K562 (cell line): ENCODE measurements at regions not wholly inside any gene's neighbourhood (a gene's known extent, or its start where the extent isn't known, plus 50 kb on each side); places are given as distances from the start of the nearest gene placed in this dataset.

Experiments
- ATAC-seq: fragments of 200-7000 bp; cut with Tn5 transposase; 3 replicates; pipeline ENCODE4 v1.9.1; 2020; ENCODE audit warnings: moderate library complexity
- BruUV-seq: library from RNA; stranded (reverse); fragments of 400-500 nt; replicated peaks from 2 replicates; lab custom pipeline; 2021; lab: Mats Ljungman, UMichigan
- CTCF ChIA-PET: fragments of 300-600 bp; formaldehyde crosslinking; extraction: SDS; loops from one replicate; lab custom pipeline; 2021; ENCODE audit warnings: low intra/inter-chr PET ratio; lab: Yijun Ruan, JAX
- POLR2A ChIA-PET: fragments of 300-600, 350-650 bp; sonication (Branson Sonifier 250); formaldehyde crosslinking; extraction: SDS; loops from one replicate; lab custom pipeline; 2021; ENCODE audit warnings: antibody characterized with exemption, inconsistent platforms; lab: Yijun Ruan, JAX
- DNase-seq, 4 experiments: peaks; one replicate each; pipeline versions ENCODE4 v3.0.0 to v3.0.0-alpha.2; 2011 to 2018; ENCODE audit warnings: low spot score in 3 of 4, mixed read lengths in 3 of 4; ENCODE audit errors: extremely low read depth in 1 of 4
- FAIRE-seq: peaks from 2 replicates; lab custom pipeline; 2011; peaks lifted over from hg19 to GRCh38; lab: Jason Lieb, UNC
- H2AFZ ChIP-seq: 2 replicates; pipeline ENCODE4 v1.6.0; 2011; ENCODE audit warnings: low read depth, low read length, control low read depth, inconsistent platforms
- H3K27ac ChIP-seq: fragments of 200-600 bp; 3 replicates; pipeline ENCODE4 v1.8.0; 2011; ENCODE audit warnings: low read depth, mild to moderate bottlenecking, control low read depth, inconsistent platforms, low read length, moderate library complexity, mixed read lengths; ENCODE audit errors: extremely low read depth
- H3K27me3 ChIP-seq, 2 experiments: fragments of 300-600 bp in 1 of 2; 2 replicates in 1 of 2; 3 replicates in 1 of 2; pipeline versions ENCODE4 v1.6.0 to v1.8.0; 2011; ENCODE audit warnings: inconsistent platforms in 2 of 2, low read length in 2 of 2, mild to moderate bottlenecking in 1 of 2, mixed read lengths in 1 of 2, moderate library complexity in 1 of 2; ENCODE audit not compliant: control insufficient read depth in 2 of 2, insufficient read depth in 2 of 2
- H3K36me3 ChIP-seq: fragments of 300-600 bp; 3 replicates; pipeline ENCODE4 v1.8.0; 2011; ENCODE audit warnings: mild to moderate bottlenecking, low read length, inconsistent platforms; ENCODE audit not compliant: control insufficient read depth, insufficient read depth
- H3K4me1 ChIP-seq, 2 experiments: fragments of 200-600 bp in 1 of 2; replicated peaks in 1 of 2; 2 replicates in 1 of 2; 3 replicates in 1 of 2; pipeline versions ENCODE4 v1.5.1 to v1.8.0; 2011; ENCODE audit warnings: inconsistent platforms in 2 of 2, low read length in 2 of 2, mild to moderate bottlenecking in 1 of 2, mixed read lengths in 1 of 2, moderate library complexity in 1 of 2; ENCODE audit not compliant: control insufficient read depth in 2 of 2, insufficient read depth in 2 of 2
- H3K4me2 ChIP-seq: 2 replicates; pipeline ENCODE4 v1.6.1; 2011; ENCODE audit warnings: low read length, control low read depth, inconsistent platforms, mixed read lengths; ENCODE audit not compliant: insufficient read depth
- H3K4me3 ChIP-seq: fragments of 200-600 bp; sonication (generic), shearing (Covaris generic); 2 replicates; pipeline ENCODE4 v1.5.1; 2016; ENCODE audit warnings: control low read depth, inconsistent platforms
- H3K79me2 ChIP-seq: fragments of 200-600 bp; 3 replicates; pipeline ENCODE4 v1.8.0; 2011; ENCODE audit warnings: low read length, inconsistent platforms; ENCODE audit not compliant: control insufficient read depth, insufficient read depth
- H3K9ac ChIP-seq, 2 experiments: 2 replicates each; pipeline versions ENCODE4 v1.6.0 to v1.6.1; 2011; ENCODE audit warnings: low read depth in 2 of 2, low read length in 2 of 2, control low read depth in 1 of 2, inconsistent platforms in 1 of 2, mild to moderate bottlenecking in 1 of 2, mixed read lengths in 1 of 2; ENCODE audit not compliant: insufficient read depth in 1 of 2
- H3K9me1 ChIP-seq: one replicate; pipeline ENCODE4 v1.6.0; 2011; ENCODE audit warnings: inconsistent platforms, mild to moderate bottlenecking, low read length, moderate library complexity; ENCODE audit not compliant: control insufficient read depth, insufficient read depth
- H3K9me3 ChIP-seq: replicated peaks from 2 replicates; pipeline ENCODE4 v1.5.1; 2011; ENCODE audit warnings: low read depth, low read length, inconsistent platforms; ENCODE audit not compliant: control insufficient read depth, insufficient read depth
- H4K20me1 ChIP-seq: replicated peaks from 2 replicates; pipeline ENCODE4 v1.6.1; 2011; ENCODE audit warnings: low read length, inconsistent platforms, mixed read lengths; ENCODE audit not compliant: control insufficient read depth, insufficient read depth
- C11orf30 ChIP-seq: fragments of 450-650 bp; IDR thresholded peaks from 2 replicates; pipeline ENCODE4 v1.6.1; 2016; ENCODE audit warnings: low read depth, mild to moderate bottlenecking
- E2F3 ChIP-seq: fragments of 250-450 bp; sonication (Bioruptor Pico); IDR thresholded peaks from 2 replicates; pipeline ENCODE4 v1.4.0; 2020; ENCODE audit warnings: mild to moderate bottlenecking
- ETV6 ChIP-seq, 3 experiments: fragments of 150-350 bp in 1 of 3; sonication (generic) in 1 of 3; formaldehyde crosslinking in 1 of 3; IDR thresholded peaks; 2 replicates each; pipeline versions ENCODE4 v1.6.1 to v1.8.0; 2014 to 2022; ENCODE audit warnings: borderline replicate concordance in 2 of 3, low read depth in 2 of 3, antibody characterized with exemption in 1 of 3, low read length in 1 of 3, mild to moderate bottlenecking in 1 of 3, missing genetic modification reagents in 1 of 3
- LEF1 ChIP-seq: fragments of 450-650 bp; IDR thresholded peaks from 2 replicates; pipeline ENCODE4 v1.6.1; 2016; ENCODE audit warnings: mild to moderate bottlenecking
- MYC ChIP-seq, 2 experiments: fragments of 250-450 bp in 1 of 2; sonication (Bioruptor Pico) in 1 of 2; IDR thresholded peaks; 2 replicates each; pipeline versions ENCODE4 v1.5.1 to v1.6.1; 2012 to 2021; ENCODE audit warnings: low read depth in 2 of 2, borderline replicate concordance in 1 of 2, improper control_type of control experiment in 1 of 2, low read length in 1 of 2, mild to moderate bottlenecking in 1 of 2, moderate library complexity in 1 of 2
- SMAD2 ChIP-seq: fragments of 150-350 bp; IDR thresholded peaks from 2 replicates; pipeline ENCODE4 v1.6.1; 2014; ENCODE audit warnings: low read depth, mild to moderate bottlenecking, low read length
- SREBF1 ChIP-seq: fragments of 150-350 bp; IDR thresholded peaks from 2 replicates; pipeline ENCODE4 v1.6.1; 2014; ENCODE audit warnings: antibody characterized with exemption, low read depth, low read length, borderline replicate concordance
- STAT5A ChIP-seq: IDR thresholded peaks from 2 replicates; pipeline ENCODE4 v1.6.1; 2012; ENCODE audit warnings: low read length, inconsistent platforms, borderline replicate concordance
- ZNF134 ChIP-seq: fragments of 250-450 bp; sonication (Bioruptor Pico); conservative IDR thresholded peaks from 2 replicates; pipeline ENCODE4 v1.4.0; 2020
- ZNF444 ChIP-seq: fragments of 250-450 bp; sonication (Bioruptor Pico); IDR thresholded peaks from 2 replicates; pipeline ENCODE4 v1.4.0; 2020; ENCODE audit warnings: mild to moderate bottlenecking, moderate library complexity
- ZNF584 ChIP-seq: fragments of 200-800 bp; sonication (Bioruptor generic); IDR thresholded peaks from 2 replicates; pipeline ENCODE4 v1.6.1; 2016; ENCODE audit warnings: low read depth, mild to moderate bottlenecking, missing genetic modification characterization, missing compliant biosample characterization
- ZNF699 ChIP-seq: fragments of 250-450 bp; sonication (Bioruptor Pico); IDR thresholded peaks from 2 replicates; pipeline ENCODE4 v1.8.0; 2021; ENCODE audit warnings: mild to moderate bottlenecking, moderate library complexity; ENCODE audit not compliant: insufficient replicate concordance
- WGBS: fragments of 100-300 bp; shearing (Covaris generic); methylation state at CpG from one replicate; pipeline ENCODE4 v1.1.6; 2016; ENCODE audit warnings: low coverage, mixed read lengths; ENCODE audit not compliant: insufficient coverage; ENCODE audit errors: missing lambda C conversion rate; 5-methylcytosine and 5-hydroxymethylcytosine counted together
- in situ Hi-C: fragments of 300-500 bp; cut with MboI; formaldehyde crosslinking; loops from 4 replicates; pipeline ENCODE4 v1.15.0; 2018; ENCODE audit warnings: inconsistent platforms, mixed read lengths
- intact Hi-C: fragments of 100-400 bp; cut with micrococcal nuclease; formaldehyde crosslinking; loops from 2 replicates; pipeline ENCODE4 v1.14.2; 2022
- TF ChIP-seq, protein P1 (sequence below): fragments of 450-650 bp; IDR thresholded peaks from 2 replicates; pipeline ENCODE4 v1.6.1; 2018; ENCODE audit not compliant: partially characterized antibody
- TF ChIP-seq, protein P2 (sequence below): sonication (generic); formaldehyde crosslinking; IDR thresholded peaks from 2 replicates; pipeline ENCODE4 v1.8.1; 2023; ENCODE audit warnings: mild to moderate bottlenecking, missing genetic modification reagents

DNA sequence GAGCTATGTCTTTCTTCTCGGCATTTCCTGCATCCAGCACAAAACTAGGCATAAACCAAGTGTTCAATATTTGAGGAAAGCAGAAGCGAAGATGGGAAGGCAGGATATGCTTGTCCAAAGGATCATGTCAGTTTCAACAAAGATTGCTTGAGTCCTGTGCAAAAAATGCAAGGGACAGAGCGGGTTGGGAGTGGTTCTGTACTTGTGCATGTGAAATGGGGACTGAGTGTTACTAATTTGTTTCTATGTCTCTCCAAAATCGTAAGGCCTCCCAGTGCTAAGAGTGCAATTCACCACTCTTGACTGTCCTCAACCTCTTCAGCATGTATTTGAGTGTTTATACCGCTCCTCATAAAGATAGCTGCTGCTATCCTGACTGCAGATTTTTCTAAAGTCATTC, 166.2 kb downstream of the DLEU7 start:
- Histone ChIP-seq H3K9me3 (no peaks in the 10 kb centered on the region), H3K9me1 (no peaks in the 10 kb centered on the region), H4K20me1 (no peaks in the 10 kb centered on the region), H3K27me3 (no peaks in the 10 kb centered on the region), H3K4me3 (no peak overlapping the region), H2AFZ (no peak overlapping the region), H3K27ac (no peak overlapping the region), H3K79me2 (no peaks in the 10 kb centered on the region), H3K4me2 (no peak overlapping the region), H3K36me3 (no peaks in the 10 kb centered on the region), H3K9ac (no peak overlapping the region), H3K4me1 (peaks cover 0 to 15% of the 10 kb centered on the region in 2 experiments; a peak in 3 of 5 replicates)
- ATAC-seq (no peak), DNase-seq (no peak), FAIRE-seq (no peak)
- intact Hi-C loops, result no loop called here
- 38% methylated on average over 5 of the region's 5 CpGs for WGBS
- BruUV-seq, result no TSS peak
- in situ Hi-C loops, result no loop called here
- POLR2A ChIA-PET, result interaction anchor here (0.7 to 1.1 kb wide), 2 partner anchors 14 to 28 kb away, joined by 3 read pairs; no protein-coding TSS in a partner anchor
- no peak for TF ChIP-seq ZNF699 (CRISPR knock-in tag)
- TF ChIP-seq STAT5A, result no peak
- TF ChIP-seq ZNF584, result no peak
- no peak for TF ChIP-seq ZNF444 (CRISPR knock-in tag)
- no peak for TF ChIP-seq MYC (IDR thresholded peaks at IDR 0.05; ENCODE audit: low read depth, low read length)
- TF ChIP-seq MYC (CRISPR knock-in tag; IDR thresholded peaks at IDR 0.05; ENCODE audit: borderline replicate concordance, low read depth), result no peak
- no peak for TF ChIP-seq SREBF1
- TF ChIP-seq C11orf30, result no peak
- no peak for TF ChIP-seq SMAD2
- TF ChIP-seq E2F3 (CRISPR knock-in tag), result no peak
- no peak for TF ChIP-seq ETV6 (IDR thresholded peaks at IDR 0.05; ENCODE audit: borderline replicate concordance in 1 of 2, low read depth in 2 of 2, low read length in 1 of 2)
- no peak for TF ChIP-seq ETV6 (CRISPR knock-in tag; IDR thresholded peaks at IDR 0.05; ENCODE audit: borderline replicate concordance)
- TF ChIP-seq LEF1, result no peak
- TF ChIP-seq, protein P1, sequence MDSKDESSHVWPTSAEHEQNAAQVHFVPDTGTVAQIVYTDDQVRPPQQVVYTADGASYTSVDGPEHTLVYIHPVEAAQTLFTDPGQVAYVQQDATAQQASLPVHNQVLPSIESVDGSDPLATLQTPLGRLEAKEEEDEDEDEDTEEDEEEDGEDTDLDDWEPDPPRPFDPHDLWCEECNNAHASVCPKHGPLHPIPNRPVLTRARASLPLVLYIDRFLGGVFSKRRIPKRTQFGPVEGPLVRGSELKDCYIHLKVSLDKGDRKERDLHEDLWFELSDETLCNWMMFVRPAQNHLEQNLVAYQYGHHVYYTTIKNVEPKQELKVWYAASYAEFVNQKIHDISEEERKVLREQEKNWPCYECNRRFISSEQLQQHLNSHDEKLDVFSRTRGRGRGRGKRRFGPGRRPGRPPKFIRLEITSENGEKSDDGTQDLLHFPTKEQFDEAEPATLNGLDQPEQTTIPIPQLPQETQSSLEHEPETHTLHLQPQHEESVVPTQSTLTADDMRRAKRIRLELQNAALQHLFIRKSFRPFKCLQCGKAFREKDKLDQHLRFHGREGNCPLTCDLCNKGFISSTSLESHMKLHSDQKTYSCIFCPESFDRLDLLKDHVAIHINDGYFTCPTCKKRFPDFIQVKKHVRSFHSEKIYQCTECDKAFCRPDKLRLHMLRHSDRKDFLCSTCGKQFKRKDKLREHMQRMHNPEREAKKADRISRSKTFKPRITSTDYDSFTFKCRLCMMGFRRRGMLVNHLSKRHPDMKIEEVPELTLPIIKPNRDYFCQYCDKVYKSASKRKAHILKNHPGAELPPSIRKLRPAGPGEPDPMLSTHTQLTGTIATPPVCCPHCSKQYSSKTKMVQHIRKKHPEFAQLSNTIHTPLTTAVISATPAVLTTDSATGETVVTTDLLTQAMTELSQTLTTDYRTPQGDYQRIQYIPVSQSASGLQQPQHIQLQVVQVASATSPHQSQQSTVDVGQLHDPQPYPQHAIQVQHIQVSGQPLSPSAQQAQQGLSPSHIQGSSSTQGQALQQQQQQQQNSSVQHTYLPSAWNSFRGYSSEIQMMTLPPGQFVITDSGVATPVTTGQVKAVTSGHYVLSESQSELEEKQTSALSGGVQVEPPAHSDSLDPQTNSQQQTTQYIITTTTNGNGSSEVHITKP, result no peak
- TF ChIP-seq, protein P2, sequence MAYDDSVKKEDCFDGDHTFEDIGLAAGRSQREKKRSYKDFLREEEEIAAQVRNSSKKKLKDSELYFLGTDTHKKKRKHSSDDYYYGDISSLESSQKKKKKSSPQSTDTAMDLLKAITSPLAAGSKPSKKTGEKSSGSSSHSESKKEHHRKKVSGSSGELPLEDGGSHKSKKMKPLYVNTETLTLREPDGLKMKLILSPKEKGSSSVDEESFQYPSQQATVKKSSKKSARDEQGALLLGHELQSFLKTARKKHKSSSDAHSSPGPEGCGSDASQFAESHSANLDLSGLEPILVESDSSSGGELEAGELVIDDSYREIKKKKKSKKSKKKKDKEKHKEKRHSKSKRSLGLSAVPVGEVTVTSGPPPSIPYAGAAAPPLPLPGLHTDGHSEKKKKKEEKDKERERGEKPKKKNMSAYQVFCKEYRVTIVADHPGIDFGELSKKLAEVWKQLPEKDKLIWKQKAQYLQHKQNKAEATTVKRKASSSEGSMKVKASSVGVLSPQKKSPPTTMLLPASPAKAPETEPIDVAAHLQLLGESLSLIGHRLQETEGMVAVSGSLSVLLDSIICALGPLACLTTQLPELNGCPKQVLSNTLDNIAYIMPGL (CRISPR knock-in tag), result no peak
- TF ChIP-seq ZNF134 (CRISPR knock-in tag), result no peak
- CTCF ChIA-PET, result no interaction called here
